Esophagus muscularis mucosa (tissue), 4 donors: ENCODE measurements at regions not wholly inside any gene's neighbourhood (a gene's known extent, or its start where the extent isn't known, plus 50 kb on each side); places are given as distances from the start of the nearest gene placed in this dataset.

Experiments used
- DNase-seq: peaks from one replicate; pipeline ENCODE4 v3.0.0-alpha.2; 2017; ENCODE audit errors: extremely low spot score
- H3K27ac ChIP-seq, 4 donors: fragments of 200-600 bp; sonication (generic); replicated peaks in 1 of 4; 1 replicate in 3 of 4; 2 replicates in 1 of 4; pipeline ENCODE4 v1.5.1; 2016 to 2019; ENCODE audit warnings: mild to moderate bottlenecking in 1 of 4
- H3K27me3 ChIP-seq, 4 donors: fragments of 200-600 bp; sonication (generic); one replicate each; pipeline versions ENCODE4 v1.5.1 to v1.6.0; 2016 to 2019
- H3K36me3 ChIP-seq, 4 donors: fragments of 200-600 bp; sonication (generic); one replicate each; pipeline ENCODE4 v1.5.1; 2016 to 2019
- H3K4me1 ChIP-seq, 4 donors: fragments of 200-600 bp; sonication (generic); one replicate each; pipeline ENCODE4 v1.5.1; 2016 to 2019
- H3K4me3 ChIP-seq, 4 donors: fragments of 200-600 bp; sonication (generic); 1 replicate in 2 of 4; 2 replicates in 2 of 4; pipeline ENCODE4 v1.5.1; 2016 to 2019; ENCODE audit warnings: mild to moderate bottlenecking in 4 of 4, moderate library complexity in 1 of 4
- H3K9me3 ChIP-seq, 4 donors: fragments of 200-600 bp; sonication (generic); 1 replicate in 3 of 4; 2 replicates in 1 of 4; pipeline ENCODE4 v1.5.1; 2016 to 2019
- CTCF ChIP-seq, 3 experiments: fragments of 200-600 bp in 2 of 3; fragments of 450-650 bp in 1 of 3; sonication (generic) in 2 of 3; IDR thresholded peaks; one replicate each; pipeline ENCODE4 v1.5.1; 2017 to 2019; ENCODE audit warnings: antibody characterized with exemption in 3 of 3, mild to moderate bottlenecking in 2 of 3, moderate library complexity in 1 of 3
- EP300 ChIP-seq: sonication (generic); formaldehyde crosslinking; IDR thresholded peaks from one replicate; pipeline ENCODE4 v1.6.1; 2017; ENCODE audit warnings: antibody characterized with exemption
- POLR2A ChIP-seq: fragments of 450-650 bp; IDR thresholded peaks from one replicate; pipeline ENCODE4 v1.6.1; 2017; ENCODE audit warnings: antibody characterized with exemption, moderate library complexity, mild to moderate bottlenecking, low read depth
- POLR2AphosphoS5 ChIP-seq, 2 donors: sonication (generic); formaldehyde crosslinking; IDR thresholded peaks; one replicate each; pipeline ENCODE4 v1.6.1; 2017; ENCODE audit warnings: antibody characterized with exemption in 2 of 2
- WGBS: methylation state at CpG from one replicate; pipeline ENCODE4 v1.1.5; 2018; 5-methylcytosine and 5-hydroxymethylcytosine counted together
- intact Hi-C: fragments of 100-400 bp; cut with DNase I; formaldehyde crosslinking; loops from one replicate; pipeline ENCODE4 v1.15.1; 2023

- Histone ChIP-seq H3K27me3 (no peaks in the 10 kb centered on the region), H3K9me3 (no peaks in the 10 kb centered on the region), H3K4me1 (no peaks in the 10 kb centered on the region), H3K27ac (no peak overlapping the region), H3K4me3 (no peak overlapping the region), H3K36me3 (no peaks in the 10 kb centered on the region)
- TF ChIP-seq EP300 (no peak), POLR2A (no peak), POLR2AphosphoS5 (IDR thresholded peaks at IDR 0.05) (no peak), CTCF (IDR thresholded peaks at IDR 0.05) (no peak)
- DNase-seq: no peak
- WGBS: 99% methylated on average over 7 of the region's 7 CpGs
- intact Hi-C loops: no loop called here
Observed at GRCh38 chr2:74059137-74059775, 74.5 kb downstream of the TET3 start.

- Histone ChIP-seq H3K9me3 (no peaks in the 10 kb centered on the region), H3K4me3 (no peak overlapping the region), H3K27me3 (no peaks in the 10 kb centered on the region), H3K36me3 (no peaks in the 10 kb centered on the region), H3K27ac (no peak overlapping the region), H3K4me1 (peaks cover 9 to 13% (median 12%) of the 10 kb centered on the region in 4 donors)
- no peak for DNase-seq
- WGBS: 98% methylated on average over 3 of the region's 3 CpGs
- TF ChIP-seq EP300 (no peak), POLR2A (no peak), CTCF (IDR thresholded peaks at IDR 0.05) (no peak), POLR2AphosphoS5 (IDR thresholded peaks at IDR 0.05) (no peak)
- intact Hi-C loops: no loop called here
Observed at GRCh38 chr2:74063486-74063885, 78.8 kb downstream of the TET3 start.

GRCh38 chr2:74065456-74065855 is 80.7 kb downstream of the TET3 start:
- intact Hi-C loops: no loop called here
- TF ChIP-seq POLR2A (no peak), EP300 (no peak)
- H3K9me3 ChIP-seq: no peaks in the 10 kb centered on the region
- no peak overlapping the region for H3K27ac ChIP-seq
- 96% methylated on average over 10 of the region's 10 CpGs for WGBS
- H3K27me3 ChIP-seq: no peaks in the 10 kb centered on the region
- no peak for DNase-seq
- H3K36me3 ChIP-seq: no peaks in the 10 kb centered on the region
- H3K4me1 ChIP-seq: peaks cover 9 to 13% (median 12%) of the 10 kb centered on the region in 4 donors
- no peak overlapping the region for H3K4me3 ChIP-seq

GRCh38 chr2:74066491-74067203 is 81.1 kb downstream of the BOLA3 start:
- H3K4me3 ChIP-seq: no peak overlapping the region
- DNase-seq: no peak
- H3K4me1 ChIP-seq: peaks cover 9 to 13% (median 12%) of the 10 kb centered on the region in 4 donors
- H3K27ac ChIP-seq: no peak overlapping the region
- no peaks in the 10 kb centered on the region for H3K36me3 ChIP-seq
- 45% methylated on average over 3 of the region's 3 CpGs for WGBS
- no peak for TF ChIP-seq POLR2A
- no peak for TF ChIP-seq POLR2AphosphoS5 (IDR thresholded peaks at IDR 0.05)
- TF ChIP-seq CTCF (IDR thresholded peaks at IDR 0.05): no peak
- no peak for TF ChIP-seq EP300
- no peaks in the 10 kb centered on the region for H3K27me3 ChIP-seq
- no peaks in the 10 kb centered on the region for H3K9me3 ChIP-seq
- intact Hi-C loops: no loop called here

GRCh38 chr2:74067221-74067747 is 80.4 kb downstream of the BOLA3 start:
- H3K9me3 ChIP-seq: no peaks in the 10 kb centered on the region
- H3K4me1 ChIP-seq: peaks cover 9 to 13% (median 12%) of the 10 kb centered on the region in 4 donors
- intact Hi-C loops: no loop called here
- no peak for TF ChIP-seq POLR2AphosphoS5 (IDR thresholded peaks at IDR 0.05)
- no peak for TF ChIP-seq CTCF (IDR thresholded peaks at IDR 0.05)
- no peak for TF ChIP-seq POLR2A
- no peak for TF ChIP-seq EP300
- WGBS: 73% methylated on average over 4 of the region's 4 CpGs
- DNase-seq: no peak
- no peaks in the 10 kb centered on the region for H3K36me3 ChIP-seq
- no peaks in the 10 kb centered on the region for H3K27me3 ChIP-seq
- no peak overlapping the region for H3K4me3 ChIP-seq
- no peak overlapping the region for H3K27ac ChIP-seq
